SK-N-SH (cell line): ENCODE measurements at regions not wholly inside any gene's neighbourhood (a gene's known extent, or its start where the extent isn't known, plus 50 kb on each side); places are given as distances from the start of the nearest gene placed in this dataset.
A peak's percentile ranks its signal among the peaks of the same experiment; 100 is the strongest.

ENCODE experiments used
- CTCF ChIA-PET: fragments of 300-600, 350-600 bp; formaldehyde crosslinking; extraction: SDS; loops from one replicate; lab custom pipeline; 2021; lab: Yijun Ruan, JAX
- POLR2A ChIA-PET: fragments of 350-600 bp; sonication (Branson Sonifier 250); formaldehyde crosslinking; extraction: SDS; loops from one replicate; lab custom pipeline; 2020; ENCODE audit warnings: antibody characterized with exemption, inconsistent platforms; lab: Yijun Ruan, JAX
- DNase-seq: peaks from one replicate; pipeline ENCODE4 v3.0.0; 2012
- H2AFZ ChIP-seq: fragments of 200-600 bp; sonication (generic); 2 replicates; pipeline ENCODE4 v1.8.1; 2016; ENCODE audit warnings: antibody characterized with exemption, mild to moderate bottlenecking, low read depth
- H3F3A ChIP-seq: fragments of 200-600 bp; sonication (generic); replicated peaks from 2 replicates; pipeline ENCODE3; 2016; ENCODE audit warnings: antibody characterized with exemption, mild to moderate bottlenecking; ENCODE audit not compliant: insufficient read depth
- H3K27ac ChIP-seq, 2 experiments: fragments of 200-500 bp in 1 of 2; fragments of 200-600 bp in 1 of 2; sonication (Bioruptor generic) in 1 of 2; sonication (generic), shearing (Covaris generic) in 1 of 2; 2 replicates each; pipeline versions ENCODE4 v1.5.1 to v1.6.1; 2014 to 2016; ENCODE audit warnings: low read depth in 2 of 2, inconsistent platforms in 1 of 2, low read length in 1 of 2, mild to moderate bottlenecking in 1 of 2, mixed read lengths in 1 of 2
- H3K27me3 ChIP-seq: fragments of 200-600 bp; sonication (generic), shearing (Covaris generic); 2 replicates; pipeline ENCODE4 v1.6.1; 2016; ENCODE audit warnings: mixed run types; ENCODE audit not compliant: insufficient read depth
- H3K36me3 ChIP-seq, 2 experiments: fragments of 200-500 bp in 1 of 2; fragments of 200-600 bp in 1 of 2; sonication (Bioruptor generic) in 1 of 2; sonication (generic) in 1 of 2; replicated peaks in 1 of 2; 2 replicates each; pipeline versions ENCODE3 to v1.5.1; 2014 to 2016; ENCODE audit warnings: low read length in 1 of 2, mild to moderate bottlenecking in 1 of 2; ENCODE audit not compliant: insufficient read depth in 2 of 2, control insufficient read depth in 1 of 2
- H3K4me1 ChIP-seq, 2 experiments: fragments of 200-500 bp in 1 of 2; fragments of 200-600 bp in 1 of 2; sonication (Bioruptor generic) in 1 of 2; sonication (generic), shearing (Covaris generic) in 1 of 2; 2 replicates each; pipeline versions ENCODE4 v1.5.1 to v1.6.1; 2014 to 2016; ENCODE audit warnings: low read depth in 1 of 2, low read length in 1 of 2, mixed run types in 1 of 2; ENCODE audit not compliant: insufficient read depth in 2 of 2, control insufficient read depth in 1 of 2
- H3K4me2 ChIP-seq: fragments of 200-600 bp; sonication (generic), shearing (Covaris generic); 2 replicates; pipeline ENCODE4 v1.6.1; 2017; ENCODE audit warnings: mixed run types
- H3K4me3 ChIP-seq, 2 experiments: fragments of 200-500 bp in 1 of 2; fragments of 200-600 bp in 1 of 2; sonication (Bioruptor generic) in 1 of 2; sonication (generic), shearing (Covaris generic) in 1 of 2; 2 replicates each; pipeline versions ENCODE4 v1.5.1 to v1.8.1; 2014 to 2016; ENCODE audit warnings: low read depth in 2 of 2, inconsistent platforms in 1 of 2, low read length in 1 of 2, mild to moderate bottlenecking in 1 of 2, mixed read lengths in 1 of 2, moderate library complexity in 1 of 2
- H3K79me2 ChIP-seq: fragments of 200-600 bp; sonication (generic); 2 replicates; pipeline ENCODE4 v1.8.1; 2017; ENCODE audit warnings: mild to moderate bottlenecking; ENCODE audit not compliant: insufficient read depth
- H3K9ac ChIP-seq: fragments of 200-600 bp; sonication (generic); 2 replicates; pipeline ENCODE4 v1.6.1; 2017; ENCODE audit warnings: mixed run types
- H3K9me2 ChIP-seq: fragments of 200-600 bp; sonication (generic); 2 replicates; pipeline ENCODE4 v1.6.1; 2017; ENCODE audit warnings: mixed run types
- H3K9me3 ChIP-seq: fragments of 200-600 bp; sonication (generic); 2 replicates; pipeline ENCODE4 v1.6.1; 2017; ENCODE audit warnings: mixed run types, mild to moderate bottlenecking, moderate library complexity
- H4K20me1 ChIP-seq: fragments of 200-600 bp; sonication (generic); 2 replicates; pipeline ENCODE4 v1.6.1; 2017; ENCODE audit warnings: mild to moderate bottlenecking, mixed run types; ENCODE audit not compliant: insufficient read depth
- CHD2 ChIP-seq: fragments of 150-350 bp; IDR thresholded peaks from 2 replicates; pipeline ENCODE4 v1.6.1; 2018; ENCODE audit warnings: low read length; ENCODE audit not compliant: partially characterized antibody
- CTCF ChIP-seq: fragments of 200-600 bp; sonication (generic); IDR thresholded peaks from 2 replicates; pipeline ENCODE4 v1.6.1; 2017; ENCODE audit warnings: antibody characterized with exemption, mild to moderate bottlenecking, moderate library complexity
- EP300 ChIP-seq, 2 experiments: IDR thresholded peaks; 2 replicates each; pipeline versions ENCODE4 v1.4.0 to v1.6.1; 2012; ENCODE audit warnings: borderline replicate concordance in 1 of 2, low read depth in 1 of 2, low read length in 1 of 2
- EZH2phosphoT487 ChIP-seq: fragments of 200-600 bp; sonication (generic); IDR thresholded peaks from 2 replicates; pipeline ENCODE4 v1.6.1; 2017; ENCODE audit warnings: low read depth, mixed run types, mild to moderate bottlenecking, antibody characterized with exemption, moderate library complexity, borderline replicate concordance
- GATA2 ChIP-seq: sonication (generic); formaldehyde crosslinking; IDR thresholded peaks from 2 replicates; pipeline ENCODE4 v1.5.0; 2020; ENCODE audit warnings: mild to moderate bottlenecking, missing genetic modification reagents
- POLR2AphosphoS5 ChIP-seq: IDR thresholded peaks from 2 replicates; pipeline ENCODE4 v1.6.1; 2012; ENCODE audit warnings: low read depth, low read length
- RAD21 ChIP-seq: IDR thresholded peaks from 2 replicates; pipeline ENCODE4 v1.6.1; 2012; ENCODE audit warnings: mild to moderate bottlenecking, low read length
- RCOR1 ChIP-seq: fragments of 150-350 bp; IDR thresholded peaks from 2 replicates; pipeline ENCODE4 v1.6.1; 2017; ENCODE audit warnings: antibody characterized with exemption, low read length
- REST ChIP-seq: IDR thresholded peaks from 2 replicates; pipeline ENCODE4 v1.6.1; 2012; ENCODE audit warnings: mild to moderate bottlenecking, low read depth, low read length, moderate library complexity
- SMC3 ChIP-seq: IDR thresholded peaks from 2 replicates; pipeline ENCODE4 v1.6.1; 2012; ENCODE audit warnings: low read depth, low read length, improper control_type of control experiment
- whole genome bisulfite sequencing: methylation state at CpG from one replicate; pipeline ENCODE4 v1.1.6; 2017; ENCODE audit warnings: low lambda C conversion rate; 5-methylcytosine and 5-hydroxymethylcytosine counted together

GRCh38 chr5:133868946-133869518, 99.4 kb downstream of the C5orf15 start:
- no peaks in the 10 kb centered on the region for H4K20me1 ChIP-seq
- no peak overlapping the region for H3K9ac ChIP-seq
- no peaks in the 10 kb centered on the region for H3F3A ChIP-seq
- POLR2A ChIA-PET, result interaction anchor here (0.9 to 1.2 kb wide), 2 partner anchors 156 to 160 kb away, joined by 3 to 4 read pairs; no protein-coding TSS in a partner anchor
- CTCF ChIA-PET, result interaction anchor here (0.6 to 9.7 kb wide), 87 partner anchors 9 to 758 kb away, joined by 3 to 137 read pairs (median 4); partner anchors contain the start of gene FSTL4
- no peak overlapping the region for H2AFZ ChIP-seq
- peaks cover 10% of the 10 kb centered on the region; the same call in 1 of the 2 replicates for H3K27me3 ChIP-seq
- H3K4me2 ChIP-seq, result no peak overlapping the region
- H3K9me2 ChIP-seq, result no peaks in the 10 kb centered on the region
- 20% methylated on average over 16 of the region's 16 CpGs for WGBS
- H3K4me3 ChIP-seq, result no peak overlapping the region
- DNase-seq, result peak; percentile 77
- TF ChIP-seq RAD21 (peak; percentile 90), EZH2phosphoT487 (no peak), RCOR1 (no peak), GATA2 (CRISPR knock-in tag) (no peak), REST (0 out of 2 replicates have a peak, but pooled peaks have one; percentile 6), SMC3 (peak; percentile 80), CTCF (peak; percentile 83), POLR2AphosphoS5 (no peak), EP300 (IDR thresholded peaks at IDR 0.05; ENCODE audit: borderline replicate concordance in 1 of 2, low read depth in 1 of 2, low read length in 1 of 2) (no peak), CHD2 (no peak)
- H3K79me2 ChIP-seq, result no peaks in the 10 kb centered on the region
- no peak overlapping the region for H3K27ac ChIP-seq
- H3K36me3 ChIP-seq, result no peaks in the 10 kb centered on the region
- H3K4me1 ChIP-seq, result peaks cover 16 to 28% of the 10 kb centered on the region in 2 experiments; a peak in 3 of 4 replicates
- H3K9me3 ChIP-seq, result no peaks in the 10 kb centered on the region
